Adrenal gland (tissue), 9 donors: ENCODE measurements at regions not wholly inside any gene's neighbourhood (a gene's known extent, or its start where the extent isn't known, plus 50 kb on each side); places are given as distances from the start of the nearest gene placed in this dataset.

Experiments used
- DNase-seq, 7 donors: peaks; one replicate each; pipeline ENCODE4 v3.0.0-alpha.2; 2019 to 2020
- H3K27ac ChIP-seq, 5 donors: fragments of 200-600 bp; sonication (generic) in 4 of 5; 1 replicate in 3 of 5; 2 replicates in 2 of 5; pipeline versions ENCODE4 v1.5.1 to v1.8.0; 2016 to 2020; ENCODE audit warnings: mild to moderate bottlenecking in 1 of 5
- H3K27me3 ChIP-seq: fragments of 200-600 bp; 2 replicates; pipeline ENCODE4 v1.8.0; 2021
- H3K36me3 ChIP-seq, 2 donors: fragments of 200-600 bp; replicated peaks in 1 of 2; 1 replicate in 1 of 2; 2 replicates in 1 of 2; pipeline versions ENCODE4 v1.5.1 to v1.8.0; 2018 to 2022
- H3K4me1 ChIP-seq, 2 donors: fragments of 200-600 bp; replicated peaks in 1 of 2; 1 replicate in 1 of 2; 2 replicates in 1 of 2; pipeline versions ENCODE4 v1.5.1 to v1.8.0; 2018 to 2021
- H3K4me3 ChIP-seq, 4 donors: fragments of 200-600 bp; sonication (generic) in 3 of 4; one replicate each; pipeline ENCODE4 v1.5.1; 2016 to 2018
- H3K9me3 ChIP-seq, 3 donors: fragments of 200-600 bp; sonication (generic) in 1 of 3; replicated peaks in 1 of 3; 1 replicate in 2 of 3; 2 replicates in 1 of 3; pipeline versions ENCODE4 v1.5.1 to v1.8.0; 2016 to 2021
- POLR2A ChIP-seq, 2 donors: fragments of 450-650 bp; IDR thresholded peaks; one replicate each; pipeline ENCODE4 v1.6.1; 2017; ENCODE audit warnings: antibody characterized with exemption in 2 of 2, mild to moderate bottlenecking in 2 of 2, moderate library complexity in 1 of 2
- WGBS, 4 donors: extraction: QIAGEN DNeasy Blood & Tissue Kit in 2 of 4; methylation state at CpG; one replicate each; pipeline versions ENCODE4 v1.1.5 to v1.1.7; 2013 to 2017; 5-methylcytosine and 5-hydroxymethylcytosine counted together
- intact Hi-C, 2 donors: fragments of 100-400 bp; cut with DNase I; formaldehyde crosslinking; loops; one replicate each; pipeline versions ENCODE4 v1.14.1 to v1.15.0; 2022 to 2023
- TF ChIP-seq, protein P1 (sequence below), 6 experiments: fragments of 450-650 bp in 4 of 6; fragments of 200-600 bp in 2 of 6; sonication (generic) in 1 of 6; IDR thresholded peaks; 1 replicate in 5 of 6; 2 replicates in 1 of 6; pipeline versions ENCODE4 v1.5.1 to v1.8.0; 2016 to 2021; ENCODE audit warnings: antibody characterized with exemption in 6 of 6, mild to moderate bottlenecking in 2 of 6, moderate library complexity in 1 of 6
- donor health status: healthy with polysubstance abuse.
- donor health status: Bipolar disorder and iron deficiency.
- donor health status: DM: yes; HTN: yes; CAD: no.
- donor health status: DM: no; HTN: no; CAD: no.
- donor health status: DM: no; HTN: no; CAD: no.

DNA sequence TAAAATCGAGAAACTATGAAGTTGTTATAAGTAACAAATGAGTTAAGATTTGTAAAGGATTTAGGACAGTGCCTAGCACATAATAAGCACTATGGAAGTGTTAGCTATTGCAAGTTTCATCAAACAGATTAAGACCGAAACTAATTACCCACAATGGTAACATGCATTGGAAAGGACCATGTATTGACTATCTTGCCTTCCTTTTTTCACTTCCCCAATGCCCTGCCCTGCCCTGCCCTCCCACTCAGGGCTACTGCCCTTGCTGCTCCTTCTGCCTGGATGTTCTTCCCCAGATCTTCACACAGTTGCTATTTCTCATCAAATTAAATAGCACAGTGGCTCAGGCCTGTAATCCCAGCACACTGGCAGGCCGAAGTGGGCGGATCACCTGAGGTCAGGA, 202.1 kb upstream of the PSMD7 start:
- TF ChIP-seq, protein P1, sequence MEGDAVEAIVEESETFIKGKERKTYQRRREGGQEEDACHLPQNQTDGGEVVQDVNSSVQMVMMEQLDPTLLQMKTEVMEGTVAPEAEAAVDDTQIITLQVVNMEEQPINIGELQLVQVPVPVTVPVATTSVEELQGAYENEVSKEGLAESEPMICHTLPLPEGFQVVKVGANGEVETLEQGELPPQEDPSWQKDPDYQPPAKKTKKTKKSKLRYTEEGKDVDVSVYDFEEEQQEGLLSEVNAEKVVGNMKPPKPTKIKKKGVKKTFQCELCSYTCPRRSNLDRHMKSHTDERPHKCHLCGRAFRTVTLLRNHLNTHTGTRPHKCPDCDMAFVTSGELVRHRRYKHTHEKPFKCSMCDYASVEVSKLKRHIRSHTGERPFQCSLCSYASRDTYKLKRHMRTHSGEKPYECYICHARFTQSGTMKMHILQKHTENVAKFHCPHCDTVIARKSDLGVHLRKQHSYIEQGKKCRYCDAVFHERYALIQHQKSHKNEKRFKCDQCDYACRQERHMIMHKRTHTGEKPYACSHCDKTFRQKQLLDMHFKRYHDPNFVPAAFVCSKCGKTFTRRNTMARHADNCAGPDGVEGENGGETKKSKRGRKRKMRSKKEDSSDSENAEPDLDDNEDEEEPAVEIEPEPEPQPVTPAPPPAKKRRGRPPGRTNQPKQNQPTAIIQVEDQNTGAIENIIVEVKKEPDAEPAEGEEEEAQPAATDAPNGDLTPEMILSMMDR (IDR thresholded peaks at IDR 0.05) = no peak
- no peak for TF ChIP-seq POLR2A (IDR thresholded peaks at IDR 0.05)
- H3K27ac ChIP-seq = no peak overlapping the region
- 80 to 89% (median 86%) methylated on average over 4 of the region's 4 CpGs for WGBS, 4 donors
- no peak overlapping the region for H3K4me3 ChIP-seq
- no peaks in the 10 kb centered on the region for H3K36me3 ChIP-seq
- no peaks in the 10 kb centered on the region for H3K9me3 ChIP-seq
- H3K27me3 ChIP-seq = no peaks in the 10 kb centered on the region
- no peaks in the 10 kb centered on the region for H3K4me1 ChIP-seq
- no peak for DNase-seq
- intact Hi-C loops = no loop called here

DNA sequence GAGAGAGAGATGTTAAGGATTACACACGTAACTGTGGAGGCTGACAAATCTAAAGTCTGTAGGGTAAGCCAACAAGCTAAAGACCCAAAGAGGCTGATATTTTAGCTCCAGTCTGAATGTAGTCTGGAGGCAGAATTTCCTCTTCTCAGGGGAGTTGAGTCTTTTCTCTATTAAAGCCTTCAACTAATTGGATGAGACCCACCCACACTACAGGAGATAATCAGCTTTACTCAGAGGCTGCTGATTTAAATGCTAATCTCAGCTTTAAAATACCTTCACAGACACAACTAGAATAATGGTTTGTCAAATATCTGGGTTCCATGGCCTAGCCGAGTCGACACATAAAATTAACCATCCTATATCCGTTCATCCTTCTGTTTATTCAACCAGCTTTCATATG, 204.3 kb upstream of the PSMD7 start:
- no peak for DNase-seq
- no peaks in the 10 kb centered on the region for H3K27me3 ChIP-seq
- H3K36me3 ChIP-seq = no peaks in the 10 kb centered on the region
- intact Hi-C loops = no loop called here
- no peak overlapping the region for H3K27ac ChIP-seq
- H3K9me3 ChIP-seq = no peaks in the 10 kb centered on the region
- TF ChIP-seq POLR2A (IDR thresholded peaks at IDR 0.05) = no peak
- TF ChIP-seq, protein P1 (IDR thresholded peaks at IDR 0.05) = no peak
- H3K4me1 ChIP-seq = no peaks in the 10 kb centered on the region
- H3K4me3 ChIP-seq = no peak overlapping the region
- 93 to 96% (median 95%) methylated on average over 4 of the region's 4 CpGs for WGBS, 4 donors

DNA sequence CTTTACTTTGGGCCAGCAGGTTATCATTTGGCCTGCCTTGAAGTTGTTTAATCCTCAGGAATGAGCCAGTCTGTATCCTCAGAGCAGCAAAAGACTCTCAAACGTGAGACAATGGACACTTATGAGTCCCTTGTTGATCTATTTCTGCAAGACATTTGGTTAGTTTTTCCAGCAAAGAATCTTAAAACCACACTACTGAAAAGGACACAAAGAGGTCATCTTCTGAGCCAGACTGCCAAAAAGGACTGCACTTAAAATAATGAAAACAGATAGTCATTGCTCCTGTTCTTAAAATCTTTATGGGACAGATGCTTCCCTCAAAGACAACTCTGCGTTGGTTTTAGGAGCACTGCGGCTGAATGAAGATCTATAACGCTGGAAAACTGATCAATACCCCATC, 205.7 kb upstream of the PSMD7 start:
- Histone ChIP-seq H3K9me3 (no peaks in the 10 kb centered on the region), H3K4me3 (no peak overlapping the region), H3K4me1 (no peaks in the 10 kb centered on the region), H3K27ac (no peak overlapping the region), H3K36me3 (no peaks in the 10 kb centered on the region), H3K27me3 (no peaks in the 10 kb centered on the region)
- WGBS, 4 donors = 71 to 83% (median 77%) methylated on average over 4 of the region's 4 CpGs
- no peak for TF ChIP-seq POLR2A (IDR thresholded peaks at IDR 0.05)
- TF ChIP-seq, protein P1 (IDR thresholded peaks at IDR 0.05) = no peak
- intact Hi-C loops = no loop called here
- no peak for DNase-seq

DNA sequence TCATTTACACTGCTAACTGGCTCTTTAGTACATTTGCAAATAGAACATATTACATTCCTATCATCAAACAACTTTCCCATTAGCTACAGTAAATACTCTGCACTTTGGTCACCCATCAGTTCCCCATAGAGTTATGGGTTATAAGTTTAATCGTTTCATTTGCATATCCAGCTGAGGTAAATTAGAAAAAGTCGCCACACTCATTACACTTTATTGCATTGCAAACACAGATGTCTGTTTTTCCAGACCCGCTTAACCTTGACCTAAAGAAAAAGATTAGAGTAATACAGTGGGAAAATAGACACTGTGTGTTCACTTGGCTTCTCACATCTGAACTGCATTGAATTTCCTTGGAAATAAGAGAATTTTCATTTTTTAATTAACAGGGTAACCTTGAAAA, 213.1 kb upstream of the PSMD7 start:
- WGBS, 4 donors = 76 to 85% (median 81%) methylated on average over 3 of the region's 3 CpGs

More for the DNA sequence above, 213.1 kb upstream of the PSMD7 start:
- Histone ChIP-seq H3K27me3 (no peaks in the 10 kb centered on the region), H3K36me3 (no peaks in the 10 kb centered on the region), H3K9me3 (no peaks in the 10 kb centered on the region), H3K4me3 (no peak overlapping the region), H3K27ac (no peak overlapping the region), H3K4me1 (no peaks in the 10 kb centered on the region)
- DNase-seq = no peak
- no peak for TF ChIP-seq POLR2A (IDR thresholded peaks at IDR 0.05)
- TF ChIP-seq, protein P1 (IDR thresholded peaks at IDR 0.05) = no peak
- intact Hi-C loops = no loop called here
